ENCODE measurements at regions not wholly inside any gene's neighbourhood (a gene's known extent, or its start where the extent isn't known, plus 50 kb on each side); places are given as distances from the start of the nearest gene placed in this dataset.
"Not testable (repeated sequence)": the region's sequence is repeated elsewhere in the genome, so short reads cannot be mapped to it uniquely, and the experiment has no call there.

DNA sequence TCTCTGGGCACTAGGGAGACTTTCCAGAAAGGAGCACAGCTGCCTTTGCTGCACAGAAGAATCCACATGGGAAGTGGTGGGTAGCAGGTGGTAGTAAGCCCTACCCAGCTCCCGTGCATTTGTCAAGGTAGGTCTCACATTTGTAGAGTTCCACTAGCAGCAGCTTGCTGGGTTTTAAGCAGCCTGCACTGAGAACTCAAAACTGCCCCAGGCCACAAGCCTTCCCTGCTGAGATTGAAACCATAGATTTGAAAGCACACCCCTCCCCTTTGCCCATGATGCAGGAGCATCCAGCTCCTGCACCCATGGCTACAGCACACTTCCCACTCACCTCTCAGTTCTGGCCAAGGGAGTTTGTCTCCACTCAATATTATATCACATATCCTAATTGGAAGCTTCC is 604.5 kb upstream of the STEAP1 start:
- H3K4me1 Mint-ChIP-seq: peaks cover 0 to 2% (median 0%) of the 10 kb centered on the region in 4 donors
- H3K27me3 Mint-ChIP-seq: peaks cover 0 to 3% (median 0%) of the 10 kb centered on the region in 5 donors
- peaks cover 0 to 5% (median 0%) of the 10 kb centered on the region in 9 donors for H3K9me3 Mint-ChIP-seq
- DNase-seq (no peak), ATAC-seq (no peak)
- peaks cover 0 to 3% (median 0%) of the 10 kb centered on the region in 3 donors for H3K36me3 Mint-ChIP-seq
- no peak overlapping the region for H3K4me3 Mint-ChIP-seq
- POLR2A ChIA-PET: no interaction called here
- H3K27ac Mint-ChIP-seq: peak overlapping the region in 2 of 10 donors; percentile 15 to 29

DNA sequence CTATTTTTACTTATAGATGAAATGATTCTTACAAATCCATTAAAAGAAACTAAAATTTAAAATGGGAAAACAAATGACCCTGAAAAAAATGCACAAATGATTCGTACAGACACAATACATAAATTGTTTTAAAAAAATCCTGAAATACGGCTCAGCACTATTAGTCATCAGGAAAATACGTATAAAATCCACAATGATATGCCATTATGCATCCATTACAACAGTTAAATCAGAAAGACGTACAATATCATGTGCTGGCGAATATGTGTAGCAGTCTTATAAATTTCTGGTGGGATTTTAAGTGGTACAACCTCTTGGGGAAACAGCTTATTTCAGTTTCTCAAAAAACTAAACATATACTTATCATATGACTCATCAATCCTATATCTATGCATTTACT is 600.1 kb upstream of the STEAP1 start:
- peaks cover 0 to 3% (median 0%) of the 10 kb centered on the region in 5 donors for H3K27me3 Mint-ChIP-seq
- H3K36me3 Mint-ChIP-seq: no peaks in the 10 kb centered on the region
- no peaks in the 10 kb centered on the region for H3K4me1 Mint-ChIP-seq
- H3K4me3 Mint-ChIP-seq: no peak overlapping the region
- no peak overlapping the region for H3K27ac Mint-ChIP-seq
- DNase-seq: no peak
- no peaks in the 10 kb centered on the region for H3K9me3 Mint-ChIP-seq
- no peak for ATAC-seq
- POLR2A ChIA-PET: interaction anchor here (1.1 kb wide), 1 partner anchor 52 kb away, joined by 3 read pairs; no protein-coding TSS in a partner anchor

DNA sequence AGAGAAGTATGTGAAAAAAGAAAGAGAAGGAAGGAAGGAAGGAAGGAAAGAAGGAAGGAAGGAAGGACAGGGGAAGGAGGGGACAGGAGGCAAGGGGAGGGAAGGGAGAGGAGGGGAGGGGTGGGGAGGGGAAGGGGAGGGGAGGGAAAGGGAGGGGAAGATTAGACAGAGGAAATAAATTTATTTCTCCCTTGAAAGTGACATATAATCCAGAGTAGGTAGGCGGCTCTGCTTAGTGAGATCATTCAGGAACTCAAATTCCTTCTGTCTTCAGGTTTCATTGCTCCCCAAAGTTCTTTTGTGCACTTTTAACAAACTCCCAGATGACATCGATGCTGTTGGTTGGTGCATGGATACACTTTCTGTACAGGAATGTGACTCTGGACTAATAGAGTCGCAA is 594.7 kb upstream of the STEAP1 start:
- Mint-ChIP-seq H3K27me3 (no peaks in the 10 kb centered on the region), H3K4me3 (no peak overlapping the region), H3K4me1 (peaks cover 0 to 2% (median 0%) of the 10 kb centered on the region in 4 donors), H3K9me3 (peaks cover 0 to 2% (median 0%) of the 10 kb centered on the region in 9 donors), H3K36me3 (no peaks in the 10 kb centered on the region), H3K27ac (no peak overlapping the region)
- no peak for ATAC-seq
- DNase-seq: no peak
- POLR2A ChIA-PET: no interaction called here

DNA sequence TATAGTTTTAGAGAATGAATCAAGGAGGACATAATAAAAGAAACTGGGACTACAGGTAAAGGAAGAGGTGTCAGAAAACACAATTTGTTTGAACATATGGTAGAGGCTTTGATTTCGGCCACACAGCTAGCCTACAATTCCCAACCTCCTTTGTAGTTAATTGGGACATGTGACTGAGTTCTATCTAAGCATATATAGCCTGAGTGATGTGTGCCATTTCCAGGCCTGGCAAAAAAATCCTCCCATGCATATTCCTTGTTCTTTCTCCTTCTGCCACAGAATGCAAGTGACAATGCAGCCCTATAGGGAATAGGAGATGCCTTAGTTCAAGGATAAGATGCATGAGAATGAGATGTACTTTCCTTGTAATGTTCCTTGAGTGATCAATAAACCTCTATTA is 590.7 kb upstream of the STEAP1 start:
- H3K36me3 Mint-ChIP-seq: peaks cover 0 to 10% (median 3%) of the 10 kb centered on the region in 3 donors
- POLR2A ChIA-PET: no interaction called here
- DNase-seq (no peak), ATAC-seq (no peak)
- no peaks in the 10 kb centered on the region for H3K27me3 Mint-ChIP-seq
- no peak overlapping the region for H3K4me3 Mint-ChIP-seq
- no peak overlapping the region for H3K27ac Mint-ChIP-seq
- H3K4me1 Mint-ChIP-seq: peaks cover 0 to 2% (median 0%) of the 10 kb centered on the region in 4 donors
- peaks cover 0 to 23% (median 15%) of the 10 kb centered on the region in 9 donors for H3K9me3 Mint-ChIP-seq

DNA sequence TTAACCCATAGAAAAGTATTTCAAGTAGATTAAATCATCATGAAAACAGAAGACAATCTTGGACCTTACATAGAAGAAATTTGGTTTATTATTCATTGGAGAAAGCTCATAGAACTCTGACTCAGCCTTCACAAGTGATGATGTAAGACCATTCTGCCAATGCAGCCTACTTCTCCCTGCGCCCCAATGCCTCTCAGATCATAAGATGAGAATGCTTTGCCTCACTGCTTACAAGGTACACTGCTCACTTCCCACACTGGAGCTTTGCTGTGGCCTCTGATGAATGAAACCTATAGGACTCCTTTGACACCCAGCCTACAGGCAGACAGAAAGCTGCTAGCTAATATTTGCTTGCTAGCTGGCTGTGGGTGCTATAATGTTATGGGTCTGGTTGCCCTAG is 569.4 kb upstream of the STEAP1 start:
- H3K4me1 Mint-ChIP-seq: no peaks in the 10 kb centered on the region
- H3K4me3 Mint-ChIP-seq: no peak overlapping the region
- no peaks in the 10 kb centered on the region for H3K27me3 Mint-ChIP-seq
- DNase-seq (no peak), ATAC-seq (no peak)
- no peak overlapping the region for H3K27ac Mint-ChIP-seq
- peaks cover 5 to 22% (median 13%) of the 10 kb centered on the region in 9 donors for H3K9me3 Mint-ChIP-seq
- peaks cover 0 to 18% (median 2%) of the 10 kb centered on the region in 3 donors for H3K36me3 Mint-ChIP-seq
- POLR2A ChIA-PET: interaction anchor here (1.0 kb wide), 1 partner anchor 11 kb away, joined by 3 read pairs; no protein-coding TSS in a partner anchor

DNA sequence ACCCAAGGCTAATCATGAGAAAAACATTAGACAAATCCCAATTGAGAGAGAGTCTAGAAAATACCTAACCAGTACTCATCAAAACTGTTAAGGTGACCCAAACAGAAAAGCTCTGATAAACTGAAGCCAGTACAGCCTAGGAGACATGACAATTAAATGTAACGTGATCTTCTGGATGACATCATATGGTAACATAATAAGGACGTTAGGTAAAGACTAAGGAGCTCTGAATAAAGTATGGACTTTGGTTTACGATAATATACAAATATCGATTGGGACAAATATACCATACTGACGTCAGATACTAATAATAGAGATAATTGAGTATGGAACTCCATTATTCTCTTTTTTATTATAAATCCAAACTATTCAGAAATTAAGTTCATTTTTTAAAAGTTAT is 561.1 kb upstream of the STEAP1 start:
- Mint-ChIP-seq H3K27me3 (no peaks in the 10 kb centered on the region), H3K27ac (no peak overlapping the region), H3K4me3 (no peak overlapping the region), H3K4me1 (no peaks in the 10 kb centered on the region), H3K36me3 (peaks cover 0 to 9% (median 0%) of the 10 kb centered on the region in 3 donors), H3K9me3 (peaks cover 0 to 18% (median 5%) of the 10 kb centered on the region in 9 donors)
- DNase-seq (no peak), ATAC-seq (no peak)
- POLR2A ChIA-PET: no interaction called here

DNA sequence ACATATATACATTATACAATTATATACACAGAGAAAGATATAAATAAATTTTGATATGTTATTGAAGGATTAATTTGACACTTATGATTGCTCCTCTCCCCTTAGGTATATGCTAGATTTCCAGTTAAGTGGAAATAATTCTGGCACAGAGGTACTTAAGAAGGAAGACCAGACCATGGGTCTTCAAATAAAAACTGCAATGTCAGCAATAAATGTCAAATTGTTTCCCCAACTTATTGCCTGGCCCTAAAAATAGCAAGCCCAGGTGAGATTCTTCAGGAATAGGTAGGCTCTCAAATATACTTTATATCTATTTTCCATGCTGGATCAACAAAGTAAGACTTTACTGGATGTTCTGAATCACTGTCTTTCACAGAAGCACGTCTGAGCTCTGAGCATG is 551.3 kb upstream of the STEAP1 start:
- H3K36me3 Mint-ChIP-seq: peaks cover 0 to 24% (median 15%) of the 10 kb centered on the region in 3 donors
- POLR2A ChIA-PET: no interaction called here
- no peaks in the 10 kb centered on the region for H3K27me3 Mint-ChIP-seq
- H3K9me3 Mint-ChIP-seq: peaks cover 4 to 27% (median 15%) of the 10 kb centered on the region in 9 donors
- H3K4me3 Mint-ChIP-seq: no peak overlapping the region
- H3K4me1 Mint-ChIP-seq: peaks cover 18 to 47% (median 47%) of the 10 kb centered on the region in 4 donors
- H3K27ac Mint-ChIP-seq: no peak overlapping the region
- DNase-seq (no peak), ATAC-seq (no peak)

DNA sequence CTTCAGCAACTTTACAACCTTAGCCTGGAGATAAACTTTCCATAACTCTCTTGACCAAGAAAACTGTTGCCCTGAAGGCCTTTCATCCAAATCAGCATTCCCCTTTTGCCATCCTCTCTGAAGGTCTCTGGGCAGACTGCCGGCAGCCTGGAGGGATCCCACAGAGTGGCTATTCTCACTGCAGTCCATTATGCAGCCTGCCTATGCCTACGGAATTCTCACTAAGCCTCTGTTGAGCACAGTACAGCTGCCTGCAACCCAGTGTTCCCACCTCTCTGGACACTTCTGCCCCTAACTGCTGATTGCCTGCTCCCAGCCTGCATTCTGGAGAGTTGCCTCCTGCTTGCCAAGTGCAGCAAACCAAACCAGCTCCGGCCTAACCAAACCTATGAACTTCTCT is 548.9 kb upstream of the STEAP1 start:
- peak overlapping the region in 1 of 10 donors; percentile 18 for H3K4me3 Mint-ChIP-seq
- peaks cover 32 to 71% (median 70%) of the 10 kb centered on the region in 4 donors for H3K4me1 Mint-ChIP-seq

DNA sequence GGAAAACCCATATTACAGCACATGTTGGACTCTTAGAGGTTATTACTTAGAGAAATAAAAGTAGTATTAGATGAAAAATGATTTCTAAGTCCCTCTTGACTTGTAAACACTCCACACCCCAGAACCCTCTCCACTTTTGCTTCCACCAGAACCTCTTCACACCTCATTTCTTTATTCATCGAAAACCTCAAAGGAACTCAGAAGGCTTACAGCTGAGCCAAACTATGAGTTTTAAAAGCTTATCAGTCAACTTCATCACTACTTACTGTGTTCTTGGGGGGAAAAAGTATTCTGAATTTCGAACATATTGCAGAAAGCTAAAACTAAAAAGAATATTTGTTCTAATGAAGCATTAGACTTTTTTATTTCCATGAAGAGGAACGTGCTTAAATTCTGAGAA is 547.8 kb upstream of the STEAP1 start:
- peak overlapping the region; percentile 50 to 94 (median 72) for H3K27ac Mint-ChIP-seq
- POLR2A ChIA-PET: interaction anchor here (0.9 to 1.5 kb wide), 4 partner anchors 10 to 52 kb away, joined by 3 to 4 read pairs (median 3); no protein-coding TSS in a partner anchor
- peaks cover 0 to 9% (median 6%) of the 10 kb centered on the region in 3 donors for H3K36me3 Mint-ChIP-seq
- H3K9me3 Mint-ChIP-seq: peaks cover 0 to 11% (median 8%) of the 10 kb centered on the region in 9 donors
- peak overlapping the region; percentile 4 to 74 (median 44) for H3K4me3 Mint-ChIP-seq
- DNase-seq (peak in 1 of 10 donors; percentile 13), ATAC-seq (peak; percentile 41 to 46)
- no peaks in the 10 kb centered on the region for H3K27me3 Mint-ChIP-seq
- H3K4me1 Mint-ChIP-seq: peaks cover 35 to 75% (median 72%) of the 10 kb centered on the region in 4 donors

More for the DNA sequence above, 548.9 kb upstream of the STEAP1 start:
- Mint-ChIP-seq H3K36me3 (peaks cover 0 to 19% (median 12%) of the 10 kb centered on the region in 3 donors), H3K9me3 (peaks cover 0 to 20% (median 14%) of the 10 kb centered on the region in 9 donors), H3K27me3 (no peaks in the 10 kb centered on the region), H3K27ac (peak overlapping the region in 8 of 10 donors; percentile 12 to 81 (median 72))
- DNase-seq: no peak
- no peak for ATAC-seq
- POLR2A ChIA-PET: no interaction called here

DNA sequence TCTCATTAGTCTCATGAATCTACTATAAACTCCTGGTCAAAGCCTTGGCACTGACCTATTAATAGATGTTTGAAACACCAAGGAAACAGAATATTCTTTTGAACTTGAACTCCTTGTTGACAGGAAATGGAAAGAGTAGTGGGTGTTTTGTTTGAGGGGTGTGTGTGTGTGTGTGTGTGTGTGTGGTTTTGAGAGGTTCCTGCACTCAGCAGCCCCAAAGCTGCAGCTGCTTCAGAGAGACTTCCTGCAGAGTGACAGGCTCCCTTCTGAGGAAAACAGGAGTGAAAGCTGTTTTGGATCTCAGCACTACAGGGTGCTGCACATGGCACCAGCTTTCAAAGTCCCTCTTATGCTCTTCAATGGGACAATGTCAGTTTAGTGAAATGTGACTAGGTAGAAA is 546.5 kb upstream of the STEAP1 start:
- H3K36me3 Mint-ChIP-seq: no peaks in the 10 kb centered on the region
- peak overlapping the region; percentile 57 to 94 (median 74) for H3K27ac Mint-ChIP-seq
- POLR2A ChIA-PET: interaction anchor here (0.9 to 1.5 kb wide), 2 partner anchors 11 to 13 kb away, joined by 3 to 4 read pairs; no protein-coding TSS in a partner anchor
- DNase-seq (peak in 9 of 10 donors; percentile 4 to 76 (median 31)), ATAC-seq (peak; percentile 81 to 83)
- peaks cover 0 to 14% (median 2%) of the 10 kb centered on the region in 9 donors for H3K9me3 Mint-ChIP-seq
- peaks cover 37 to 75% (median 72%) of the 10 kb centered on the region in 4 donors for H3K4me1 Mint-ChIP-seq
- H3K27me3 Mint-ChIP-seq: no peaks in the 10 kb centered on the region
- H3K4me3 Mint-ChIP-seq: peak overlapping the region; percentile 3 to 74 (median 52)

DNA sequence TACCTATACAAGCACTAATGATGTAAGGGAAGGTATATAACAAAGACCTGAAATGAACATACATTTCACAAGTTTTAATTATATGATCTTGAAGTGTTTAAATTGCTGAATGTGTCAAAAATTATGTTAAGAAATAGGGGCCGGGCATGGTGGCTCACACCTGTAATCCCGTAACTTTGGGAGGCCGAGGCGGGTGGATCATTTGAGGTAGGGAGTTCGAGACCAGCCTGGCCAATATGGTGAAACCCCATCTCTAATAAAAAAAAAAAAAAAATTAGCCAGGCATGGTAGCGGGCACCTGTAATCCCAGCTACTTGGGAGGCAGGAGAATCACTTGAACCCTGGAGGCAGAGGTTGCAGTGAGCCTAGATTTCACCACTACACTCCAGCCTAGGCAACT is 537.4 kb upstream of the STEAP1 start:
- peaks cover 6 to 16% (median 11%) of the 10 kb centered on the region in 4 donors for H3K4me1 Mint-ChIP-seq
- H3K9me3 Mint-ChIP-seq, H3K36me3 Mint-ChIP-seq, H3K4me3 Mint-ChIP-seq, H3K27me3 Mint-ChIP-seq, ATAC-seq, POLR2A ChIA-PET, DNase-seq: not testable (repeated sequence)
- peak overlapping the region in 1 of 10 donors; percentile 21 for H3K27ac Mint-ChIP-seq

DNA sequence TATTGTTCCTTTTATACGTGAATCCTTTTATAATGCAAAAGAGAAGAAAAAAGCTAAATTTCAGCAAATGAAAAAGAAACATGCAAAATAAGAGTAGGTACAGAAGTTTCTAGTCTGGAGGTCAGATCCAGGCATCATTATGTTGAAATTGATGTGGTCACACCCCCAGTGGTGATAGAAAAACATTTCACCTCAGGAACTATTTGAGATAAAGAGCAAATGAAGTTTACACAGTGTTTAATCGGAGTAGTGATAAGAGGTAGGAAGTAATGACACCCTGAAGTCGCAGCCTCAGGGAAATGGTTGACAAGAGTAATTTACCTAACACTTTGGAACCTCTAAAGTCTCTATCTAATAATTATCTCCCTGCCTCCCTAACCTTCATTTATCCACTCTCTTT is 536.0 kb upstream of the STEAP1 start:
- Mint-ChIP-seq H3K36me3 (no peaks in the 10 kb centered on the region), H3K4me1 (peaks cover 15 to 29% (median 24%) of the 10 kb centered on the region in 4 donors), H3K4me3 (no peak overlapping the region), H3K27me3 (no peaks in the 10 kb centered on the region), H3K27ac (no peak overlapping the region), H3K9me3 (no peaks in the 10 kb centered on the region)
- DNase-seq: no peak
- POLR2A ChIA-PET: no interaction called here
- ATAC-seq: no peak

DNA sequence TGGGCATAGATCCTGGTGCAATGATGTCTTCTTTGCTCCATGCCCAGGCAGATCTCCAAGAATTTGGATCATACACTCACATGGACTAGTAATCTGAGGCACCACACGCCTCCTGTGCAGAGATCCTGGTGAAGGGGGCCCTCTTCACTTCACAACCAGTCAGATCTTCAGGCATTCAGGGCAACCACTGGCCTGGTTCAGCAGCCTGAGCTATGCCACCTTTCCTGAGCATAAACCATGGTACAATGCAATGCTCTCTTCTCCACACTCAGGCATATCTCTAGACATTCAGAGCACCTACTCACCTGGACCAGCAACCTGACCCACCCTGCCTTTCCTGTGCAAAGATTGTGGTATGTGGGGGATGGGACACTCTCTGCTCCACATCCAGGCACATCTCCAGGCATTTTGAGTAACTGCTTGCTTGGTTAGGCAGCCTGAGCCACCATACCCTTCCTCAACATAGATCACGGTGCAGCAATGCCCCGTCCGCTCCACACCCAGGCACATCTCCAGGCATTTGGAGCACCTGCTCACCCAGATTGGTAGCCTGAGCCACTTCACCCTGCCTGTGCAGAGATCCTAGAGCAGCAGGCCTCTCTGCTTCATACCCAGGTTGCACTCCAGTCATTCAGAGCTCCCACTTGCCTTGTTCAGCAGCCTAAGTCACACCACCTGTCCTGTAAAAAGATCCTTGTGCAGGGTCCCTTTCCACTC is 532.2 kb upstream of the STEAP1 start:
- POLR2A ChIA-PET: no interaction called here
- Mint-ChIP-seq H3K4me1 (peaks cover 15 to 29% (median 24%) of the 10 kb centered on the region in 4 donors), H3K9me3 (peaks cover 0 to 2% (median 0%) of the 10 kb centered on the region in 9 donors), H3K27me3 (peaks cover 0 to 10% (median 2%) of the 10 kb centered on the region in 5 donors), H3K36me3 (no peaks in the 10 kb centered on the region), H3K4me3 (peak overlapping the region in 7 of 10 donors; percentile 11 to 70 (median 28)), H3K27ac (peak overlapping the region in 9 of 10 donors; percentile 12 to 52 (median 32))
- ATAC-seq (peak in 1 of 2 donors; percentile 29), DNase-seq (no peak)
